Smooth muscle cell (in vitro differentiated cells): ENCODE measurements at regions not wholly inside any gene's neighbourhood (a gene's known extent, or its start where the extent isn't known, plus 50 kb on each side); places are given as distances from the start of the nearest gene placed in this dataset.

Experiments used
- DNase-seq: peaks from one replicate; lab custom pipeline; 2025; ENCODE audit not compliant: unreplicated experiment; lab: John Stamatoyannopoulos, UW
- H2AFZ ChIP-seq: fragments of 200-600 bp; sonication (generic); 2 replicates; pipeline ENCODE4 v1.6.0; 2016; ENCODE audit warnings: antibody characterized with exemption, low read depth, mild to moderate bottlenecking
- H3F3A ChIP-seq: fragments of 200-600 bp; sonication (generic); 2 replicates; pipeline ENCODE4 v1.6.0; 2017; ENCODE audit warnings: antibody characterized with exemption, low read depth
- H3K27ac ChIP-seq: fragments of 200-600 bp; sonication (generic); 2 replicates; pipeline ENCODE4 v1.5.1; 2016; ENCODE audit warnings: low read depth, mild to moderate bottlenecking
- H3K27me3 ChIP-seq: fragments of 200-600 bp; sonication (generic); 2 replicates; pipeline ENCODE4 v1.6.1; 2016; ENCODE audit warnings: low read depth, mild to moderate bottlenecking
- H3K36me3 ChIP-seq: fragments of 200-600 bp; sonication (generic); 2 replicates; pipeline ENCODE4 v1.5.1; 2016; ENCODE audit warnings: low read depth
- H3K4me1 ChIP-seq: fragments of 200-600 bp; sonication (generic); 2 replicates; pipeline ENCODE4 v1.5.1; 2016; ENCODE audit warnings: low read depth
- H3K4me2 ChIP-seq: fragments of 200-600 bp; sonication (generic); 2 replicates; pipeline ENCODE4 v1.6.0; 2016; ENCODE audit warnings: mild to moderate bottlenecking
- H3K4me3 ChIP-seq: fragments of 200-600 bp; sonication (generic); 2 replicates; pipeline ENCODE4 v1.5.1; 2016; ENCODE audit warnings: mild to moderate bottlenecking
- H3K79me2 ChIP-seq: fragments of 200-600 bp; sonication (generic); 2 replicates; pipeline ENCODE4 v1.6.0; 2016; ENCODE audit warnings: low read depth, mild to moderate bottlenecking
- H3K9ac ChIP-seq: fragments of 200-600 bp; sonication (generic); 2 replicates; pipeline ENCODE4 v1.6.0; 2016; ENCODE audit warnings: low read depth
- H3K9me3 ChIP-seq: fragments of 200-600 bp; sonication (generic); replicated peaks from 2 replicates; pipeline ENCODE4 v1.5.1; 2016; ENCODE audit warnings: low read depth
- H4K20me1 ChIP-seq: fragments of 200-600 bp; sonication (generic); 2 replicates; pipeline ENCODE4 v1.6.0; 2016; ENCODE audit warnings: low read depth
- CTCF ChIP-seq: fragments of 200-600 bp; sonication (generic); IDR thresholded peaks from 2 replicates; pipeline ENCODE4 v1.5.1; 2017; ENCODE audit warnings: borderline replicate concordance, mild to moderate bottlenecking, antibody characterized with exemption; ENCODE audit not compliant: insufficient read depth, poor library complexity, severe bottlenecking
- WGBS: methylation state at CpG from one replicate; pipeline ENCODE4 v1.1.7; 2016; ENCODE audit warnings: low lambda C conversion rate; 5-methylcytosine and 5-hydroxymethylcytosine counted together

- H3K27ac ChIP-seq, result no peak overlapping the region
- peaks cover 3% of the 10 kb centered on the region for H3K4me1 ChIP-seq
- H3K4me3 ChIP-seq, result no peak overlapping the region
- H3K36me3 ChIP-seq, result no peaks in the 10 kb centered on the region
- H3K9ac ChIP-seq, result no peak overlapping the region
- no peaks in the 10 kb centered on the region for H3K9me3 ChIP-seq
- DNase-seq, result no peak
- H4K20me1 ChIP-seq, result no peaks in the 10 kb centered on the region
- no peak overlapping the region for H2AFZ ChIP-seq
- no peak overlapping the region for H3K4me2 ChIP-seq
- no peaks in the 10 kb centered on the region for H3K27me3 ChIP-seq
- 98% methylated on average over 2 of the region's 2 CpGs for WGBS
- no peaks in the 10 kb centered on the region for H3F3A ChIP-seq
- no peak for TF ChIP-seq CTCF
- H3K79me2 ChIP-seq, result no peaks in the 10 kb centered on the region
Observed at GRCh38 chr13:33746867-33747266, 71.1 kb upstream of the RFC3 start.

GRCh38 chr13:33751151-33751550 is 66.8 kb upstream of the RFC3 start:
- no peak for TF ChIP-seq CTCF
- WGBS, result 43% methylated on average over 2 of the region's 2 CpGs
- Histone ChIP-seq H3K36me3 (no peaks in the 10 kb centered on the region), H3K4me1 (peaks cover 3% of the 10 kb centered on the region), H3K9ac (no peak overlapping the region), H4K20me1 (no peaks in the 10 kb centered on the region), H2AFZ (no peak overlapping the region), H3K79me2 (no peaks in the 10 kb centered on the region), H3K4me3 (no peak overlapping the region), H3K4me2 (no peak overlapping the region), H3F3A (no peaks in the 10 kb centered on the region), H3K27me3 (no peaks in the 10 kb centered on the region), H3K27ac (no peak overlapping the region), H3K9me3 (no peaks in the 10 kb centered on the region)
- DNase-seq, result no peak

GRCh38 chr13:33752094-33752493 is 65.9 kb upstream of the RFC3 start:
- Histone ChIP-seq H3K27ac (no peak overlapping the region), H3K27me3 (no peaks in the 10 kb centered on the region), H3K36me3 (no peaks in the 10 kb centered on the region), H3K79me2 (no peaks in the 10 kb centered on the region), H3F3A (no peaks in the 10 kb centered on the region), H3K4me3 (no peak overlapping the region), H3K9ac (no peak overlapping the region), H3K9me3 (no peaks in the 10 kb centered on the region), H3K4me1 (peaks cover 3% of the 10 kb centered on the region), H2AFZ (no peak overlapping the region), H3K4me2 (no peak overlapping the region), H4K20me1 (no peaks in the 10 kb centered on the region)
- DNase-seq, result no peak
- TF ChIP-seq CTCF, result no peak

GRCh38 chr13:33752597-33752996 is 65.4 kb upstream of the RFC3 start:
- H3K4me3 ChIP-seq, result no peak overlapping the region
- no peaks in the 10 kb centered on the region for H3K79me2 ChIP-seq
- H3K4me1 ChIP-seq, result peaks cover 3% of the 10 kb centered on the region
- H3K27me3 ChIP-seq, result no peaks in the 10 kb centered on the region
- DNase-seq, result no peak
- no peak overlapping the region for H3K9ac ChIP-seq
- H3K9me3 ChIP-seq, result no peaks in the 10 kb centered on the region
- 92% methylated on average over 6 of the region's 6 CpGs for WGBS
- no peak overlapping the region for H2AFZ ChIP-seq
- H4K20me1 ChIP-seq, result no peaks in the 10 kb centered on the region
- no peaks in the 10 kb centered on the region for H3F3A ChIP-seq
- no peak overlapping the region for H3K27ac ChIP-seq
- H3K4me2 ChIP-seq, result no peak overlapping the region
- TF ChIP-seq CTCF, result no peak
- no peaks in the 10 kb centered on the region for H3K36me3 ChIP-seq
